ENCODE measurements at regions not wholly inside any gene's neighbourhood (a gene's known extent, or its start where the extent isn't known, plus 50 kb on each side); places are given as distances from the start of the nearest gene placed in this dataset.

- TF ChIP-seq CTCF (IDR thresholded peaks at IDR 0.05), result no peak
- TF ChIP-seq POLR2A (IDR thresholded peaks at IDR 0.05), result no peak
Observed at GRCh38 chr13:75978818-75979217, 342.7 kb downstream of the LMO7 start.

All from body of pancreas (tissue), 4 donors.